RWPE1 (cell line): ENCODE measurements at regions not wholly inside any gene's neighbourhood (a gene's known extent, or its start where the extent isn't known, plus 50 kb on each side); places are given as distances from the start of the nearest gene placed in this dataset.

ENCODE experiments used
- CTCF ChIA-PET: fragments of 350-600 bp; sonication (Branson Sonifier 250); formaldehyde crosslinking; extraction: SDS; loops from one replicate; lab custom pipeline; 2021; lab: Yijun Ruan, JAX
- POLR2A ChIA-PET: fragments of 400-600 bp; formaldehyde crosslinking; extraction: SDS; loops from one replicate; lab custom pipeline; 2020; ENCODE audit warnings: antibody characterized with exemption; ENCODE audit not compliant: low non-redundant PET; lab: Yijun Ruan, JAX
- DNase-seq: peaks from one replicate; pipeline ENCODE4 v3.0.0; 2012; ENCODE audit warnings: low spot score
- H3K27ac ChIP-seq: fragments of 450-650 bp; 2 replicates; pipeline ENCODE4 v1.5.1; 2017
- CTCF ChIP-seq: fragments of 450-650 bp; conservative IDR thresholded peaks from 2 replicates; pipeline ENCODE4 v1.5.1; 2017; ENCODE audit warnings: low read depth, mild to moderate bottlenecking

- no peak overlapping the region for H3K27ac ChIP-seq
- TF ChIP-seq CTCF = no peak
- ChIA-PET POLR2A (no interaction called here), CTCF (interaction anchor here (0.5 to 0.8 kb wide), 2 partner anchors 16 to 57 kb away, joined by 4 read pairs; no protein-coding TSS in a partner anchor)
- DNase-seq = no peak
Measured at GRCh38 chr11:123291201-123291869, 96.3 kb upstream of the CLMP start.

- TF ChIP-seq CTCF = no peak
- ChIA-PET CTCF (interaction anchor here (0.6 kb wide), 1 partner anchor 224 kb away, joined by 4 read pairs; no protein-coding TSS in a partner anchor), POLR2A (no interaction called here)
- H3K27ac ChIP-seq = no peak overlapping the region
- DNase-seq = no peak
Measured at GRCh38 chr11:123286761-123287160, 91.7 kb upstream of the CLMP start.

- TF ChIP-seq CTCF = no peak
- CTCF ChIA-PET = no interaction called here
- POLR2A ChIA-PET = no interaction called here
Measured at GRCh38 chr11:123286255-123286654, 91.2 kb upstream of the CLMP start.

GRCh38 chr11:123284454-123284853 is 89.4 kb upstream of the CLMP start:
- H3K27ac ChIP-seq = no peak overlapping the region
- POLR2A ChIA-PET = no interaction called here
- DNase-seq = no peak
- TF ChIP-seq CTCF = no peak
- CTCF ChIA-PET = interaction anchor here (0.9 kb wide), 1 partner anchor 17 kb away, joined by 3 read pairs; no protein-coding TSS in a partner anchor

More at GRCh38 chr11:123286255-123286654, 91.2 kb upstream of the CLMP start:
- H3K27ac ChIP-seq = no peak overlapping the region
- DNase-seq = no peak

- no peak for DNase-seq
- no peak overlapping the region for H3K27ac ChIP-seq
- POLR2A ChIA-PET = no interaction called here
- CTCF ChIA-PET = interaction anchor here (0.6 kb wide), 1 partner anchor 47 kb away, joined by 5 read pairs; no protein-coding TSS in a partner anchor
- TF ChIP-seq CTCF = no peak
Measured at GRCh38 chr11:123282597-123282996, 87.5 kb upstream of the CLMP start.

GRCh38 chr11:123273616-123274015 is 78.6 kb upstream of the CLMP start:
- POLR2A ChIA-PET = no interaction called here
- CTCF ChIA-PET = interaction anchor here (0.6 to 2.1 kb wide), 2 partner anchors 12 to 133 kb away, joined by 3 to 6 read pairs; no protein-coding TSS in a partner anchor
- no peak overlapping the region for H3K27ac ChIP-seq
- TF ChIP-seq CTCF = no peak
- no peak for DNase-seq
